HCT116 (cell line): ENCODE measurements at regions not wholly inside any gene's neighbourhood (a gene's known extent, or its start where the extent isn't known, plus 50 kb on each side); places are given as distances from the start of the nearest gene placed in this dataset.

Source experiments
- ATAC-seq: fragments of 200-7000 bp; cut with Tn5 transposase; 2 replicates; pipeline ENCODE4 v1.9.1; 2020; ENCODE audit warnings: mild to moderate bottlenecking, moderate library complexity
- BruUV-seq: library from RNA; stranded (reverse); fragments of 400-500 nt; replicated peaks from 2 replicates; lab custom pipeline; 2021; lab: Mats Ljungman, UMichigan
- CTCF ChIA-PET: fragments of 300-600 bp; sonication (Branson Sonifier 250); formaldehyde crosslinking; loops from one replicate; lab custom pipeline; 2021; ENCODE audit warnings: antibody characterized with exemption; lab: Charles Lee
- POLR2A ChIA-PET: fragments of 300-600, 350-600 bp; sonication (Branson Sonifier 250); formaldehyde crosslinking; loops from one replicate; lab custom pipeline; 2021; ENCODE audit warnings: antibody characterized with exemption; lab: Charles Lee
- RAD21 ChIA-PET, 2 experiments: fragments of 300-600 bp; sonication (Branson Sonifier 250); formaldehyde crosslinking; loops; one replicate each; lab custom pipeline; 2023; ENCODE audit warnings: low total read pairs in 2 of 2; ENCODE audit not compliant: uncharacterized antibody in 2 of 2, unreplicated experiment in 2 of 2, low non-redundant PET in 1 of 2; lab: Charles Lee
- DNase-seq: peaks from one replicate; pipeline ENCODE4 v3.0.0-alpha.2; 2010; ENCODE audit warnings: low read depth, low spot score
- H2AFZ ChIP-seq: fragments of 200-600 bp; shearing (Covaris generic), sonication (generic); 2 replicates; pipeline ENCODE4 v1.6.1; 2017; ENCODE audit warnings: low read depth, mixed run types, mixed read lengths, antibody characterized with exemption, low read length; ENCODE audit not compliant: poor library complexity, severe bottlenecking
- H3K27ac ChIP-seq: 2 replicates; pipeline ENCODE4 v1.5.1; 2012; ENCODE audit warnings: low read depth, low read length
- H3K27me3 ChIP-seq: fragments of 200-600 bp; sonication (generic); 2 replicates; pipeline ENCODE4 v1.6.1; 2016; ENCODE audit warnings: mixed run types, low read length, mixed read lengths; ENCODE audit not compliant: insufficient read depth
- H3K36me3 ChIP-seq, 2 experiments: fragments of 200-500 bp in 1 of 2; fragments of 200-600 bp in 1 of 2; sonication (Bioruptor generic) in 1 of 2; sonication (generic) in 1 of 2; 2 replicates each; pipeline versions ENCODE4 v1.5.1 to v1.6.1; 2014 to 2016; ENCODE audit warnings: low read length in 2 of 2, inconsistent platforms in 1 of 2, mixed read lengths in 1 of 2, mixed run types in 1 of 2; ENCODE audit not compliant: insufficient read depth in 2 of 2, control insufficient read depth in 1 of 2
- H3K4me1 ChIP-seq, 2 experiments: fragments of 200-600 bp in 1 of 2; sonication (generic) in 1 of 2; 2 replicates each; pipeline versions ENCODE4 v1.5.1 to v1.6.1; 2012 to 2017; ENCODE audit warnings: low read length in 2 of 2, inconsistent platforms in 1 of 2, mild to moderate bottlenecking in 1 of 2, mixed read lengths in 1 of 2, mixed run types in 1 of 2, moderate library complexity in 1 of 2; ENCODE audit not compliant: insufficient read depth in 2 of 2, control insufficient read depth in 1 of 2
- H3K4me2 ChIP-seq: fragments of 200-600 bp; sonication (generic); 2 replicates; pipeline ENCODE4 v1.6.1; 2017; ENCODE audit warnings: mixed run types, low read length, mixed read lengths
- H3K4me3 ChIP-seq, 2 experiments: fragments of 200-600 bp in 1 of 2; sonication (generic) in 1 of 2; replicated peaks in 1 of 2; 2 replicates each; pipeline ENCODE4 v1.5.1; 2011 to 2016; ENCODE audit warnings: low read length in 2 of 2, control low read depth in 1 of 2, low read depth in 1 of 2, mild to moderate bottlenecking in 1 of 2, mixed read lengths in 1 of 2, mixed run types in 1 of 2
- H3K79me2 ChIP-seq: fragments of 200-600 bp; sonication (generic); 2 replicates; pipeline ENCODE4 v1.6.1; 2017; ENCODE audit warnings: mild to moderate bottlenecking, mixed run types, low read length, moderate library complexity, mixed read lengths; ENCODE audit not compliant: insufficient read depth
- H3K9ac ChIP-seq: fragments of 200-600 bp; sonication (generic); 2 replicates; pipeline ENCODE4 v1.6.1; 2016; ENCODE audit warnings: low read length, mixed read lengths
- H3K9me2 ChIP-seq: fragments of 200-600 bp; sonication (generic), shearing (Covaris generic); 2 replicates; pipeline ENCODE4 v1.6.1; 2017; ENCODE audit warnings: mixed run types, mild to moderate bottlenecking, moderate library complexity; ENCODE audit not compliant: insufficient read depth
- H3K9me3 ChIP-seq, 2 experiments: fragments of 200-500 bp in 1 of 2; fragments of 200-600 bp in 1 of 2; sonication (Bioruptor generic) in 1 of 2; sonication (generic) in 1 of 2; 2 replicates each; pipeline ENCODE4 v1.6.1; 2014 to 2017; ENCODE audit warnings: low read length in 2 of 2, mixed read lengths in 2 of 2, inconsistent platforms in 1 of 2, low read depth in 1 of 2, mild to moderate bottlenecking in 1 of 2, mixed run types in 1 of 2, moderate library complexity in 1 of 2; ENCODE audit not compliant: control insufficient read depth in 1 of 2, insufficient read depth in 1 of 2
- H4K20me1 ChIP-seq: fragments of 200-600 bp; sonication (generic), shearing (Covaris generic); 2 replicates; pipeline ENCODE4 v1.6.1; 2017; ENCODE audit warnings: mixed run types, mild to moderate bottlenecking, moderate library complexity; ENCODE audit not compliant: insufficient read depth
- CEBPB ChIP-seq: IDR thresholded peaks from 2 replicates; pipeline ENCODE4 v1.6.1; 2012; ENCODE audit warnings: low read depth
- CTCF ChIP-seq, 3 experiments: fragments of 200-600 bp in 1 of 3; sonication (generic) in 1 of 3; IDR thresholded peaks in 2 of 3; conservative IDR thresholded peaks in 1 of 3; 2 replicates each; pipeline ENCODE4 v1.5.1; 2012 to 2017; ENCODE audit warnings: low read depth in 2 of 3, low read length in 2 of 3, antibody characterized with exemption in 1 of 3, borderline replicate concordance in 1 of 3, control low read depth in 1 of 3, mild to moderate bottlenecking in 1 of 3, mixed read lengths in 1 of 3, mixed run types in 1 of 3, moderate library complexity in 1 of 3; ENCODE audit not compliant: insufficient read depth in 1 of 3
- EGR1 ChIP-seq: IDR thresholded peaks from 2 replicates; pipeline ENCODE4 v1.6.1; 2012; ENCODE audit warnings: low read depth
- EZH2 ChIP-seq: fragments of 200-600 bp; sonication (generic); IDR thresholded peaks from 2 replicates; pipeline ENCODE4 v1.6.1; 2017; ENCODE audit warnings: antibody characterized with exemption, mixed run types
- EZH2phosphoT487 ChIP-seq: fragments of 200-600 bp; IDR thresholded peaks from 2 replicates; pipeline ENCODE4 v1.6.1; 2018; ENCODE audit warnings: antibody characterized with exemption, borderline replicate concordance
- FOSL1 ChIP-seq: IDR thresholded peaks from 2 replicates; pipeline ENCODE4 v1.6.1; 2012; ENCODE audit warnings: low read depth
- MAX ChIP-seq: IDR thresholded peaks from 2 replicates; pipeline ENCODE4 v1.6.1; 2012
- SIN3A ChIP-seq: IDR thresholded peaks from 2 replicates; pipeline ENCODE4 v1.6.1; 2012; ENCODE audit warnings: low read depth
- SP1 ChIP-seq: IDR thresholded peaks from 2 replicates; pipeline ENCODE4 v1.6.1; 2012; ENCODE audit warnings: low read depth
- SRF ChIP-seq: IDR thresholded peaks from 2 replicates; pipeline ENCODE4 v1.6.1; 2012; ENCODE audit warnings: low read depth
- YY1 ChIP-seq: IDR thresholded peaks from 2 replicates; pipeline ENCODE4 v1.6.1; 2011; ENCODE audit warnings: low read length, low read depth, moderate library complexity, mild to moderate bottlenecking; ENCODE audit not compliant: insufficient replicate concordance; ENCODE audit errors: extremely low read depth
- ZBTB33 ChIP-seq: IDR thresholded peaks from 2 replicates; pipeline ENCODE4 v1.6.1; 2011; ENCODE audit warnings: mild to moderate bottlenecking, low read length, moderate library complexity; ENCODE audit not compliant: insufficient replicate concordance; ENCODE audit errors: extremely low read depth
- ZFX ChIP-seq: fragments of 450-650 bp; IDR thresholded peaks from 2 replicates; pipeline ENCODE4 v1.6.1; 2017
- intact Hi-C: fragments of 100-400 bp; cut with micrococcal nuclease; formaldehyde crosslinking; loops from 2 replicates; pipeline ENCODE4 v1.10.0; 2022
- TF ChIP-seq, protein P1 (sequence below): IDR thresholded peaks from 2 replicates; pipeline ENCODE4 v1.6.1; 2012; ENCODE audit warnings: low read depth

DNA sequence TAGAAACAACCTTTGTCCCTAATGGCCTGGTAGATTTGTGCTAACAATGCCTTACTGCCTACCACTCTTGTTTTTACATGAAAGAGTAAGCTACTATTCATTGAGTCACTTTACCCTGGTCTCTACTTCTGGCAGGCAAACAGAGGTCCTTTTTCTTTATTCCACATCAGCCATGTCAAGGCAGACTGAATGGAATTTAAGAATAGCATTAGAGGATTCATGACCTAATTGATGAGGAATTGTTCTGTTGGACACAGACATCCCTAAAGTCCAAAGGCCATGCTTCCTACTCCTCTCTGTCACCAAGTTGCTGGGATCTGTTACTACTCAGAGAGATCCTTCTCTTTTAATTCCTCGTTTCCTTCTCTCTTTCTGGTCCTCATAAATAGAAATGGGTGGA is 229.1 kb upstream of the ZP4 start:
- H3K36me3 ChIP-seq, result no peaks in the 10 kb centered on the region
- no peak overlapping the region for H3K27ac ChIP-seq
- ATAC-seq (no peak), DNase-seq (no peak)
- ChIA-PET CTCF (no interaction called here), POLR2A (no interaction called here), RAD21 (no interaction called here)
- H3K4me3 ChIP-seq, result no peak overlapping the region
- H3K4me2 ChIP-seq, result no peak overlapping the region
- peaks cover 12 to 26% of the 10 kb centered on the region in 2 experiments; a peak in 2 of 4 replicates for H3K9me3 ChIP-seq
- TF ChIP-seq SP1, result no peak
- no peak for TF ChIP-seq MAX
- no peak for TF ChIP-seq YY1
- no peak for TF ChIP-seq EZH2phosphoT487
- no peak for TF ChIP-seq SIN3A
- TF ChIP-seq FOSL1, result no peak
- no peak for TF ChIP-seq ZFX
- no peak for TF ChIP-seq SRF
- H3K9ac ChIP-seq, result no peak overlapping the region
- no peaks in the 10 kb centered on the region for H3K9me2 ChIP-seq
- H3K27me3 ChIP-seq, result no peaks in the 10 kb centered on the region
- no peaks in the 10 kb centered on the region for H3K4me1 ChIP-seq
- no peaks in the 10 kb centered on the region for H4K20me1 ChIP-seq
- intact Hi-C loops, result no loop called here
- H2AFZ ChIP-seq, result no peak overlapping the region
- BruUV-seq, result no TSS peak
- no peaks in the 10 kb centered on the region for H3K79me2 ChIP-seq

- peaks cover 10 to 18% of the 10 kb centered on the region in 2 experiments; a peak in 2 of 4 replicates for H3K9me3 ChIP-seq
- ATAC-seq, result no peak
- H2AFZ ChIP-seq, result no peak overlapping the region
- no peaks in the 10 kb centered on the region for H3K36me3 ChIP-seq
- intact Hi-C loops, result no loop called here
- no peak overlapping the region for H3K9ac ChIP-seq
- POLR2A ChIA-PET, result no interaction called here
- H3K4me2 ChIP-seq, result no peak overlapping the region
- H3K4me3 ChIP-seq, result no peak overlapping the region
- CTCF ChIA-PET, result no interaction called here
- no peak overlapping the region for H3K27ac ChIP-seq
- H3K27me3 ChIP-seq, result no peaks in the 10 kb centered on the region
- no peaks in the 10 kb centered on the region for H4K20me1 ChIP-seq
- H3K79me2 ChIP-seq, result no peaks in the 10 kb centered on the region
- no TSS peak for BruUV-seq
- no peak for DNase-seq
- no peaks in the 10 kb centered on the region for H3K4me1 ChIP-seq
- RAD21 ChIA-PET, result no interaction called here
- H3K9me2 ChIP-seq, result no peaks in the 10 kb centered on the region
- TF ChIP-seq SIN3A, result no peak
- TF ChIP-seq YY1, result no peak
- no peak for TF ChIP-seq ZFX
- TF ChIP-seq EZH2, result no peak
- TF ChIP-seq, protein P1, sequence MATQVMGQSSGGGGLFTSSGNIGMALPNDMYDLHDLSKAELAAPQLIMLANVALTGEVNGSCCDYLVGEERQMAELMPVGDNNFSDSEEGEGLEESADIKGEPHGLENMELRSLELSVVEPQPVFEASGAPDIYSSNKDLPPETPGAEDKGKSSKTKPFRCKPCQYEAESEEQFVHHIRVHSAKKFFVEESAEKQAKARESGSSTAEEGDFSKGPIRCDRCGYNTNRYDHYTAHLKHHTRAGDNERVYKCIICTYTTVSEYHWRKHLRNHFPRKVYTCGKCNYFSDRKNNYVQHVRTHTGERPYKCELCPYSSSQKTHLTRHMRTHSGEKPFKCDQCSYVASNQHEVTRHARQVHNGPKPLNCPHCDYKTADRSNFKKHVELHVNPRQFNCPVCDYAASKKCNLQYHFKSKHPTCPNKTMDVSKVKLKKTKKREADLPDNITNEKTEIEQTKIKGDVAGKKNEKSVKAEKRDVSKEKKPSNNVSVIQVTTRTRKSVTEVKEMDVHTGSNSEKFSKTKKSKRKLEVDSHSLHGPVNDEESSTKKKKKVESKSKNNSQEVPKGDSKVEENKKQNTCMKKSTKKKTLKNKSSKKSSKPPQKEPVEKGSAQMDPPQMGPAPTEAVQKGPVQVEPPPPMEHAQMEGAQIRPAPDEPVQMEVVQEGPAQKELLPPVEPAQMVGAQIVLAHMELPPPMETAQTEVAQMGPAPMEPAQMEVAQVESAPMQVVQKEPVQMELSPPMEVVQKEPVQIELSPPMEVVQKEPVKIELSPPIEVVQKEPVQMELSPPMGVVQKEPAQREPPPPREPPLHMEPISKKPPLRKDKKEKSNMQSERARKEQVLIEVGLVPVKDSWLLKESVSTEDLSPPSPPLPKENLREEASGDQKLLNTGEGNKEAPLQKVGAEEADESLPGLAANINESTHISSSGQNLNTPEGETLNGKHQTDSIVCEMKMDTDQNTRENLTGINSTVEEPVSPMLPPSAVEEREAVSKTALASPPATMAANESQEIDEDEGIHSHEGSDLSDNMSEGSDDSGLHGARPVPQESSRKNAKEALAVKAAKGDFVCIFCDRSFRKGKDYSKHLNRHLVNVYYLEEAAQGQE, result no peak
- no peak for TF ChIP-seq ZBTB33
- no peak for TF ChIP-seq CEBPB
- TF ChIP-seq CTCF (IDR thresholded peaks at IDR 0.05 in 2 of 3, conservative IDR thresholded peaks at IDR 0.05 in 1 of 3; ENCODE audit: borderline replicate concordance in 1 of 3, insufficient read depth in 1 of 3, low read depth in 2 of 3, low read length in 2 of 3), result no peak
- no peak for TF ChIP-seq EGR1
These were observed 228.3 kb upstream of the ZP4 start for GRCh38 chr1:238119060-238119459.
